HFFc6 (cell line): ENCODE measurements at regions not wholly inside any gene's neighbourhood (a gene's known extent, or its start where the extent isn't known, plus 50 kb on each side); places are given as distances from the start of the nearest gene placed in this dataset.

ENCODE experiments used
- DNase-seq: peaks from one replicate; pipeline ENCODE4 v3.0.0-alpha.2; 2018
- H3K27ac Mint-ChIP-seq: 2 replicates; pipeline ENCODE4 v1.8.0; 2020; ENCODE audit warnings: mild to moderate bottlenecking, mixed read lengths
- H3K27me3 Mint-ChIP-seq: 2 replicates; pipeline ENCODE4 v1.8.0; 2021; ENCODE audit warnings: mild to moderate bottlenecking, moderate library complexity, mixed read lengths; ENCODE audit not compliant: insufficient read depth
- H3K36me3 Mint-ChIP-seq: 2 replicates; pipeline ENCODE4 v1.8.0; 2021; ENCODE audit warnings: low read depth, mixed read lengths
- H3K4me1 Mint-ChIP-seq: 2 replicates; pipeline ENCODE4 v1.8.0; 2020; ENCODE audit warnings: low read depth, mixed read lengths
- H3K4me3 Mint-ChIP-seq: 2 replicates; pipeline ENCODE4 v1.8.0; 2020; ENCODE audit warnings: mild to moderate bottlenecking, moderate library complexity, mixed read lengths
- H3K9me3 Mint-ChIP-seq: 2 replicates; pipeline ENCODE4 v1.8.0; 2020; ENCODE audit warnings: mild to moderate bottlenecking, mixed read lengths
- CTCF ChIP-seq: fragments of 200-600 bp; sonication (generic); IDR thresholded peaks from 2 replicates; pipeline ENCODE4 v1.5.0; 2021; ENCODE audit warnings: antibody characterized with exemption, mild to moderate bottlenecking

GRCh38 chr2:118772487-118773200 lies 74.8 kb downstream of the EN1 start:
- no peak for TF ChIP-seq CTCF
- no peak overlapping the region for H3K4me3 Mint-ChIP-seq
- H3K9me3 Mint-ChIP-seq, result no peaks in the 10 kb centered on the region
- H3K36me3 Mint-ChIP-seq, result no peaks in the 10 kb centered on the region
- H3K27me3 Mint-ChIP-seq, result peaks cover 31% of the 10 kb centered on the region
- DNase-seq, result no peak
- no peaks in the 10 kb centered on the region for H3K4me1 Mint-ChIP-seq
- no peak overlapping the region for H3K27ac Mint-ChIP-seq

GRCh38 chr2:118769707-118770400 lies 77.6 kb downstream of the EN1 start:
- TF ChIP-seq CTCF, result no peak
- no peak overlapping the region for H3K4me3 Mint-ChIP-seq
- no peaks in the 10 kb centered on the region for H3K4me1 Mint-ChIP-seq
- no peaks in the 10 kb centered on the region for H3K36me3 Mint-ChIP-seq
- no peaks in the 10 kb centered on the region for H3K9me3 Mint-ChIP-seq
- H3K27ac Mint-ChIP-seq, result no peak overlapping the region
- peaks cover 29% of the 10 kb centered on the region for H3K27me3 Mint-ChIP-seq
- DNase-seq, result no peak

- Mint-ChIP-seq H3K36me3 (no peaks in the 10 kb centered on the region), H3K4me1 (no peaks in the 10 kb centered on the region), H3K27ac (no peak overlapping the region), H3K9me3 (no peaks in the 10 kb centered on the region), H3K27me3 (peaks cover 27% of the 10 kb centered on the region), H3K4me3 (no peak overlapping the region)
- DNase-seq, result no peak
- TF ChIP-seq CTCF, result no peak
Observed at GRCh38 chr2:118766871-118767270, 80.6 kb downstream of the EN1 start.

- H3K4me1 Mint-ChIP-seq, result no peaks in the 10 kb centered on the region
- TF ChIP-seq CTCF, result no peak
- no peak overlapping the region for H3K27ac Mint-ChIP-seq
- H3K36me3 Mint-ChIP-seq, result no peaks in the 10 kb centered on the region
- DNase-seq, result no peak
- H3K9me3 Mint-ChIP-seq, result no peaks in the 10 kb centered on the region
- no peak overlapping the region for H3K4me3 Mint-ChIP-seq
- H3K27me3 Mint-ChIP-seq, result peaks cover 31% of the 10 kb centered on the region
Observed at GRCh38 chr2:118764855-118765254, 82.6 kb downstream of the EN1 start.

- Mint-ChIP-seq H3K27me3 (peaks cover 35% of the 10 kb centered on the region), H3K9me3 (no peaks in the 10 kb centered on the region), H3K27ac (no peak overlapping the region), H3K4me3 (no peak overlapping the region), H3K4me1 (no peaks in the 10 kb centered on the region), H3K36me3 (no peaks in the 10 kb centered on the region)
- peak; percentile 49 for TF ChIP-seq CTCF
- DNase-seq, result no peak
Observed at GRCh38 chr2:118763797-118764196, 83.7 kb downstream of the EN1 start.
